Testis (tissue), 2 donors: ENCODE measurements at regions not wholly inside any gene's neighbourhood (a gene's known extent, or its start where the extent isn't known, plus 50 kb on each side); places are given as distances from the start of the nearest gene placed in this dataset.

Source experiments
- DNase-seq: peaks from one replicate; pipeline ENCODE4 v3.0.0-alpha.2; 2019
- H3K27ac ChIP-seq, 2 donors: fragments of 200-600 bp; sonication (generic); one replicate each; pipeline ENCODE4 v1.5.1; 2019
- H3K27me3 ChIP-seq: fragments of 200-600 bp; sonication (generic); one replicate; pipeline ENCODE4 v1.5.1; 2019
- H3K36me3 ChIP-seq: fragments of 200-600 bp; sonication (generic); one replicate; pipeline ENCODE4 v1.5.1; 2017; ENCODE audit warnings: low read depth; ENCODE audit errors: missing control alignments
- H3K4me1 ChIP-seq: fragments of 200-600 bp; sonication (generic); one replicate; pipeline ENCODE4 v1.5.1; 2019
- H3K4me3 ChIP-seq, 2 donors: fragments of 200-600 bp; sonication (generic); one replicate each; pipeline ENCODE4 v1.5.1; 2017 to 2019
- H3K9me3 ChIP-seq: fragments of 200-600 bp; sonication (generic); one replicate; pipeline ENCODE4 v1.5.1; 2017
- POLR2A ChIP-seq: fragments of 450-650 bp; IDR thresholded peaks from one replicate; pipeline ENCODE4 v1.6.1; 2017; ENCODE audit warnings: antibody characterized with exemption, mild to moderate bottlenecking, moderate library complexity
- WGBS, 2 donors: methylation state at CpG; one replicate each; pipeline ENCODE4 v1.1.5; 2018; 5-methylcytosine and 5-hydroxymethylcytosine counted together
- intact Hi-C: fragments of 100-400 bp; cut with DNase I; formaldehyde crosslinking; loops from one replicate; pipeline ENCODE4 v1.15.1; 2023; ENCODE audit warnings: low total_unique reads
- TF ChIP-seq, protein P1 (sequence below), 3 experiments: fragments of 450-650 bp in 2 of 3; fragments of 200-600 bp in 1 of 3; sonication (generic) in 1 of 3; IDR thresholded peaks; one replicate each; pipeline ENCODE4 v1.5.1; 2016 to 2019; ENCODE audit warnings: antibody characterized with exemption in 3 of 3, mild to moderate bottlenecking in 2 of 3, moderate library complexity in 1 of 3

DNA sequence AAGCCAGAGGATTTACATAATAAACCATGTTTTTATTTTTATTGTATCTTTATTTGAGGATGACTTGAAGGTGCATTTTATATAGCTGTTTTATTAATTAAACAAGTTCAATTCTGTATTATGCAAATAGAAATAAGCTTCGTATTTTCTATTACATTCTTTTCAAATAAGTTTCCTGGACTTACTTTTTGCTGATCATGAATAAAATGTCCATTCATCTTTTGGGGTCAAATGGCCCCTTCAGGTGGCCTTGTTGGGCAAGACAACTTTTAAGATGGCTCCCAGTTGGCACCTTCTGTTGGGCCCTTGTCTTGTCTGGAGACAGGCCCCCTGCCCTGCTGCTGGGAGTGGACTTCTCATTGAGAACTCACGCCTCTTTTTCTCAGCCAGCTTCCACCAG lies 654.6 kb upstream of the NOX3 start:
- intact Hi-C loops, result no loop called here
- H3K27ac ChIP-seq, result no peak overlapping the region
- no peaks in the 10 kb centered on the region for H3K36me3 ChIP-seq
- no peak overlapping the region for H3K4me3 ChIP-seq
- no peak for DNase-seq
- WGBS, 2 donors, result 88 to 94% methylated on average over 2 of the region's 2 CpGs
- TF ChIP-seq, protein P1, sequence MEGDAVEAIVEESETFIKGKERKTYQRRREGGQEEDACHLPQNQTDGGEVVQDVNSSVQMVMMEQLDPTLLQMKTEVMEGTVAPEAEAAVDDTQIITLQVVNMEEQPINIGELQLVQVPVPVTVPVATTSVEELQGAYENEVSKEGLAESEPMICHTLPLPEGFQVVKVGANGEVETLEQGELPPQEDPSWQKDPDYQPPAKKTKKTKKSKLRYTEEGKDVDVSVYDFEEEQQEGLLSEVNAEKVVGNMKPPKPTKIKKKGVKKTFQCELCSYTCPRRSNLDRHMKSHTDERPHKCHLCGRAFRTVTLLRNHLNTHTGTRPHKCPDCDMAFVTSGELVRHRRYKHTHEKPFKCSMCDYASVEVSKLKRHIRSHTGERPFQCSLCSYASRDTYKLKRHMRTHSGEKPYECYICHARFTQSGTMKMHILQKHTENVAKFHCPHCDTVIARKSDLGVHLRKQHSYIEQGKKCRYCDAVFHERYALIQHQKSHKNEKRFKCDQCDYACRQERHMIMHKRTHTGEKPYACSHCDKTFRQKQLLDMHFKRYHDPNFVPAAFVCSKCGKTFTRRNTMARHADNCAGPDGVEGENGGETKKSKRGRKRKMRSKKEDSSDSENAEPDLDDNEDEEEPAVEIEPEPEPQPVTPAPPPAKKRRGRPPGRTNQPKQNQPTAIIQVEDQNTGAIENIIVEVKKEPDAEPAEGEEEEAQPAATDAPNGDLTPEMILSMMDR (IDR thresholded peaks at IDR 0.05), result no peak
- TF ChIP-seq POLR2A, result no peak
- H3K27me3 ChIP-seq, result no peaks in the 10 kb centered on the region
- H3K9me3 ChIP-seq, result no peaks in the 10 kb centered on the region
- H3K4me1 ChIP-seq, result peaks cover 5% of the 10 kb centered on the region

DNA sequence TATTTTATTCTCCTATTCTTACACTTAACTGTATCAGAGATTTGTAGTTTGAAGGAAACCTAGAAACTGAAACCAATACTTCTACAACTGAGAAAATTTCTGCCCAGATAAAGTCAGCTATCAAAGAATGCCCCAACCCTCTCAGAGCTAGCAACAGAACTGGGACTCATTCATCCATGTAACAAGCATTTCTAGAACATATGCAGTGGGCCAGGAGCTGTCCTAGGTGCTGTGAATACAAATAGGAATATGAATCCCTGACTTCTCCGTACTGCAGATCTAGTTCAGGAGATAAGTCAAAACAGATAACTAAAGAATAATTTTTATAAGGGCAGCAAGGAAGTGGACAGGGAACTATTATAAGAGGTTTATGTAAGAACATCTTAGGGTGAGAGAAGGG lies 654.1 kb upstream of the NOX3 start:
- Histone ChIP-seq H3K27me3 (no peaks in the 10 kb centered on the region), H3K27ac (no peak overlapping the region), H3K9me3 (no peaks in the 10 kb centered on the region), H3K4me3 (no peak overlapping the region), H3K36me3 (no peaks in the 10 kb centered on the region), H3K4me1 (peaks cover 5% of the 10 kb centered on the region)
- 54 to 62% methylated on average over 1 of the region's 1 CpG for whole genome bisulfite sequencing, 2 donors
- TF ChIP-seq POLR2A, result no peak
- TF ChIP-seq, protein P1 (IDR thresholded peaks at IDR 0.05), result no peak
- DNase-seq, result no peak
- intact Hi-C loops, result no loop called here

DNA sequence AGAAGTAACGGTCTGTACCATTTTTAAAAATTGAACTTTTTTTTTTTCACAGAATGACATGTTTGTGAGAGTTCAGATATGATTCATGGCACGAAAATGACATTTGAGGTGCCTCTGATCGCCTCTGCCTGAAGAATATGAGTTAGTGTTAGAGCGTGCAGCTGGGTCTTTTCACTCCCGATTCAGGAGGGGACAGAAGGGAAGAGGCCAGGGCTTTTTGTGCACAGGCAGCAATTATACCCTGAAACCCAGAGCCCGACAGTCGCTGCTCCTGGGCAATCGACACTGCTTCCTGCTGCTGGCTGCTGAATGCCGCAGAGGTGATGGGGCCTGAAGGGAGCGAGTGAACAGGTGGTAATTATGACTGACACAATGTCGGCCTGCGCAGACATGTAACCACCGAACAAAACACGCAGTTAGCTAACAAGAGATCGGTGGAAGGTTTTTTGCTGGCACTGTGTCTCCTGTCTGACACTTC lies 652.0 kb upstream of the NOX3 start:
- no peak overlapping the region for H3K4me3 ChIP-seq
- no peak for TF ChIP-seq POLR2A
- TF ChIP-seq, protein P1 (IDR thresholded peaks at IDR 0.05), result no peak
- intact Hi-C loops, result no loop called here
- H3K36me3 ChIP-seq, result no peaks in the 10 kb centered on the region
- no peaks in the 10 kb centered on the region for H3K9me3 ChIP-seq
- H3K27ac ChIP-seq, result no peak overlapping the region
- H3K27me3 ChIP-seq, result no peaks in the 10 kb centered on the region
- H3K4me1 ChIP-seq, result no peaks in the 10 kb centered on the region
- no peak for DNase-seq
- 64 to 83% methylated on average over 15 of the region's 15 CpGs for whole genome bisulfite sequencing, 2 donors

DNA sequence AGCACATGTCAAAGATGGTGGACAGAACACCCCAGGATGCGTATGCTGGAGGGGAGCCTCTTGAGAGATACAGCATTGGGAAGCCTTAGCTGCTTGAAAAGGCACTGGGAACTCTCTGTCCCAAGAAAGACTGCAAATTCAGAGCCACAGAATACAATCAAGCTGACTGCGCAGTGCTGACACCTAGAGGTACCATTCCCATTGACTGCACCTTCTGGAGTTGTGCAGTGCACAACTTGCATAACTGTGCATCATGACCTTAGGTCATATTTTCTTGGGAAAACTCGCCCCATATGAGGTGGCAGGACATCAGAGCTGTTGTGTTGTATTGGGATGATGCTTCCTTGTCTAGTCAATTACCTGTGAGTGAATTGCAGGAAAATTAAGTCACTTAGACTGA lies 646.5 kb upstream of the NOX3 start:
- Histone ChIP-seq H3K27me3 (no peaks in the 10 kb centered on the region), H3K36me3 (no peaks in the 10 kb centered on the region), H3K9me3 (no peaks in the 10 kb centered on the region), H3K27ac (no peak overlapping the region), H3K4me3 (no peak overlapping the region), H3K4me1 (no peaks in the 10 kb centered on the region)
- DNase-seq, result no peak
- intact Hi-C loops, result no loop called here
- 93 to 96% methylated on average over 3 of the region's 3 CpGs for WGBS, 2 donors
- no peak for TF ChIP-seq POLR2A
- TF ChIP-seq, protein P1 (IDR thresholded peaks at IDR 0.05), result no peak

DNA sequence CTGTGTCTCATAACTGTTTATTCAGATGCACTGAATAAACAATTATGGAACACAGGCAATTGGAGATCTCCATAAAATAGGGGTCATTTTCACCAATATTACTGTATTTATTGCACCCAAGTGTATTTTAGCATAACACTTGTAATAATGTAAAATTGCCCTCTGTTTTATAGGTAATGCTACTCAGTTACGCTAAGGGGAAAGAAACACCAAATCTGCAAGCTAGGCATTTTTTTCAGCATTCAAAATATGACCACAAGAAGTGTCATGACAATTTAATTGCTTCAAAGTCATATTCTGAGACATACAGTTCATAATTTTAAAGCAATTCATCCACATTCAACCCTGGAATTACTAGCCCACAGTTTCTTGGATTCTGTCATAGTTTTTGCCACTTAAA lies 643.2 kb upstream of the NOX3 start:
- Histone ChIP-seq H3K9me3 (no peaks in the 10 kb centered on the region), H3K4me3 (no peak overlapping the region), H3K36me3 (no peaks in the 10 kb centered on the region), H3K27me3 (no peaks in the 10 kb centered on the region), H3K4me1 (no peaks in the 10 kb centered on the region), H3K27ac (no peak overlapping the region)
- TF ChIP-seq, protein P1 (IDR thresholded peaks at IDR 0.05), result no peak
- no peak for TF ChIP-seq POLR2A
- DNase-seq, result no peak
- intact Hi-C loops, result no loop called here
- 90 to 95% methylated on average over 1 of the region's 1 CpG for WGBS, 2 donors
